SH-SY5Y (cell line): ENCODE measurements at regions not wholly inside any gene's neighbourhood (a gene's known extent, or its start where the extent isn't known, plus 50 kb on each side); places are given as distances from the start of the nearest gene placed in this dataset.

Source experiments
- GATA2 ChIP-seq: IDR thresholded peaks from 2 replicates; pipeline ENCODE4 v1.6.1; 2011; ENCODE audit warnings: mild to moderate bottlenecking, low read depth, low read length
- GATA3 ChIP-seq: IDR thresholded peaks from 2 replicates; pipeline ENCODE4 v1.6.1; 2011; ENCODE audit warnings: low read depth, mild to moderate bottlenecking, low read length, moderate library complexity

- TF ChIP-seq GATA2 (no peak), GATA3 (no peak)
Measured at GRCh38 chr14:84519836-84520235, 1010.1 kb upstream of the FLRT2 start.
